H9 (cell line): ENCODE measurements at regions not wholly inside any gene's neighbourhood (a gene's known extent, or its start where the extent isn't known, plus 50 kb on each side); places are given as distances from the start of the nearest gene placed in this dataset.

ENCODE experiments used
- DNase-seq: peaks from one replicate; pipeline ENCODE4 v3.0.0-alpha.2; 2017
- H2AFZ ChIP-seq: one replicate; pipeline ENCODE4 v1.6.1; 2013; ENCODE audit warnings: mild to moderate bottlenecking, low read length, control low read depth, moderate library complexity
- H2AK5ac ChIP-seq: 2 replicates; pipeline ENCODE4 v1.6.1; 2013; ENCODE audit warnings: low read length, control low read depth, mixed read lengths; ENCODE audit not compliant: insufficient read length
- H2BK120ac ChIP-seq: one replicate; pipeline ENCODE4 v1.6.1; 2013; ENCODE audit warnings: low read depth, mild to moderate bottlenecking, low read length, control low read depth, inconsistent platforms; ENCODE audit not compliant: poor library complexity, severe bottlenecking
- H2BK12ac ChIP-seq: 2 replicates; pipeline ENCODE4 v1.6.1; 2013; ENCODE audit warnings: low read length, control low read depth, mixed read lengths, low read depth; ENCODE audit not compliant: insufficient read length
- H2BK15ac ChIP-seq: 2 replicates; pipeline ENCODE4 v1.6.1; 2013; ENCODE audit warnings: low read depth, low read length, control low read depth
- H2BK20ac ChIP-seq: one replicate; pipeline ENCODE4 v1.6.1; 2013; ENCODE audit warnings: low read depth, mild to moderate bottlenecking, low read length, control low read depth, inconsistent platforms; ENCODE audit not compliant: poor library complexity, severe bottlenecking
- H2BK5ac ChIP-seq: 2 replicates; pipeline ENCODE4 v1.6.1; 2013; ENCODE audit warnings: low read length, control low read depth, mixed read lengths; ENCODE audit not compliant: insufficient read length
- H3K14ac ChIP-seq: 2 replicates; pipeline ENCODE4 v1.6.1; 2013; ENCODE audit warnings: low read length, control low read depth; ENCODE audit not compliant: insufficient read depth
- H3K18ac ChIP-seq: 2 replicates; pipeline ENCODE4 v1.6.1; 2013; ENCODE audit warnings: low read depth, mild to moderate bottlenecking, mixed read lengths, low read length, control low read depth; ENCODE audit not compliant: insufficient read length
- H3K23ac ChIP-seq: 2 replicates; pipeline ENCODE4 v1.6.1; 2013; ENCODE audit warnings: low read length, control low read depth, mixed read lengths, low read depth; ENCODE audit not compliant: insufficient read length
- H3K23me2 ChIP-seq: 2 replicates; pipeline ENCODE4 v1.6.1; 2013; ENCODE audit warnings: low read depth, mild to moderate bottlenecking, mixed read lengths, low read length, control low read depth; ENCODE audit not compliant: insufficient read length, poor library complexity, severe bottlenecking
- H3K27ac ChIP-seq: 2 replicates; pipeline ENCODE4 v1.5.1; 2013; ENCODE audit warnings: low read length, control low read depth, mixed read lengths, low read depth; ENCODE audit not compliant: insufficient read length
- H3K27me3 ChIP-seq: 2 replicates; pipeline ENCODE4 v1.6.1; 2013; ENCODE audit warnings: low read length, control low read depth, inconsistent platforms; ENCODE audit not compliant: insufficient read depth
- H3K4ac ChIP-seq: 2 replicates; pipeline ENCODE4 v1.6.1; 2013; ENCODE audit warnings: low read depth, mild to moderate bottlenecking, control low read depth, inconsistent platforms, low read length, moderate library complexity
- H3K4me1 ChIP-seq: 2 replicates; pipeline ENCODE4 v1.6.1; 2013; ENCODE audit warnings: low read length, control low read depth, inconsistent platforms; ENCODE audit not compliant: insufficient read depth
- H3K4me2 ChIP-seq: 2 replicates; pipeline ENCODE4 v1.6.1; 2013; ENCODE audit warnings: low read length, control low read depth, mixed read lengths; ENCODE audit not compliant: insufficient read length, insufficient read depth
- H3K56ac ChIP-seq: 2 replicates; pipeline ENCODE4 v1.6.1; 2013; ENCODE audit warnings: low read depth, mild to moderate bottlenecking, mixed read lengths, low read length, control low read depth; ENCODE audit not compliant: insufficient read length
- H3K79me1 ChIP-seq: 2 replicates; pipeline ENCODE4 v1.6.1; 2013; ENCODE audit warnings: low read depth, mild to moderate bottlenecking, moderate library complexity, low read length, control low read depth, inconsistent platforms; ENCODE audit not compliant: insufficient read depth, poor library complexity, severe bottlenecking
- H3K79me2 ChIP-seq: 2 replicates; pipeline ENCODE4 v1.6.1; 2013; ENCODE audit warnings: low read length, control low read depth, inconsistent platforms; ENCODE audit not compliant: insufficient read depth
- H3K9ac ChIP-seq: 2 replicates; pipeline ENCODE4 v1.6.1; 2013; ENCODE audit warnings: low read length, control low read depth, mixed read lengths; ENCODE audit not compliant: insufficient read length; ENCODE audit errors: extremely low read depth
- H3K9me3 ChIP-seq: one replicate; pipeline ENCODE4 v1.6.1; 2013; ENCODE audit warnings: low read depth, low read length, inconsistent platforms; ENCODE audit not compliant: control insufficient read depth
- H3T11ph ChIP-seq: one replicate; pipeline ENCODE4 v1.6.1; 2013; ENCODE audit warnings: mild to moderate bottlenecking, low read length, control low read depth, inconsistent platforms
- H4K20me1 ChIP-seq: one replicate; pipeline ENCODE4 v1.6.1; 2013; ENCODE audit not compliant: control insufficient read depth, insufficient read length, insufficient read depth
- H4K5ac ChIP-seq: 2 replicates; pipeline ENCODE4 v1.6.1; 2013; ENCODE audit warnings: low read depth, mild to moderate bottlenecking, mixed read lengths, low read length, control low read depth; ENCODE audit not compliant: insufficient read length
- H4K8ac ChIP-seq: replicated peaks from 2 replicates; pipeline ENCODE4 v1.6.1; 2013; ENCODE audit warnings: low read length, control low read depth, mixed read lengths, low read depth; ENCODE audit not compliant: insufficient read length
- H4K91ac ChIP-seq: 2 replicates; pipeline ENCODE4 v1.6.1; 2013; ENCODE audit warnings: low read depth, mild to moderate bottlenecking, moderate library complexity, mixed read lengths, low read length, control low read depth; ENCODE audit not compliant: insufficient read length
- H3K27ac Mint-ChIP-seq, 3 experiments: 2 replicates in 2 of 3; 3 replicates in 1 of 3; pipeline ENCODE4 v1.8.0; 2020 to 2021; ENCODE audit warnings: mixed read lengths in 3 of 3, mild to moderate bottlenecking in 1 of 3, moderate library complexity in 1 of 3
- H3K27me3 Mint-ChIP-seq: 2 replicates; pipeline ENCODE4 v1.8.0; 2021; ENCODE audit warnings: low read depth, mild to moderate bottlenecking, moderate library complexity, mixed read lengths
- H3K36me3 Mint-ChIP-seq, 3 experiments: 2 replicates in 2 of 3; 3 replicates in 1 of 3; pipeline ENCODE4 v1.8.0; 2020 to 2021; ENCODE audit warnings: low read depth in 3 of 3, mixed read lengths in 3 of 3; ENCODE audit not compliant: insufficient read depth in 1 of 3
- H3K4me1 Mint-ChIP-seq, 2 experiments: 2 replicates each; pipeline ENCODE4 v1.8.0; 2020; ENCODE audit warnings: mixed read lengths in 2 of 2
- H3K4me3 Mint-ChIP-seq, 2 experiments: 2 replicates in 1 of 2; 3 replicates in 1 of 2; pipeline ENCODE4 v1.8.0; 2020 to 2021; ENCODE audit warnings: mild to moderate bottlenecking in 2 of 2, mixed read lengths in 2 of 2, moderate library complexity in 1 of 2
- H3K9me3 Mint-ChIP-seq, 2 experiments: 2 replicates in 1 of 2; 3 replicates in 1 of 2; pipeline ENCODE4 v1.8.0; 2020; ENCODE audit warnings: mild to moderate bottlenecking in 2 of 2, mixed read lengths in 2 of 2, moderate library complexity in 1 of 2
- CTCF ChIP-seq: fragments of 200-600 bp; sonication (generic); conservative IDR thresholded peaks from 3 replicates; pipeline ENCODE4 v1.8.0; 2021; ENCODE audit warnings: antibody characterized with exemption, mild to moderate bottlenecking
- WGBS: extraction: QIAGEN DNeasy Blood & Tissue Kit; methylation state at CpG from one replicate; pipeline ENCODE4 v1.1.7; 2013; ENCODE audit warnings: missing lambda C conversion rate, low lambda C conversion rate, mixed read lengths; ENCODE audit not compliant: insufficient read length; ENCODE audit errors: extremely low coverage; 5-methylcytosine and 5-hydroxymethylcytosine counted together

GRCh38 chr1:58013237-58013636, 533.3 kb downstream of the OMA1 start:
- no peak overlapping the region for H3K9ac ChIP-seq
- no CpG with 5 or more reads among the region's 3 CpGs for WGBS
- H3K27me3 Mint-ChIP-seq: no peaks in the 10 kb centered on the region
- TF ChIP-seq CTCF: peak; percentile 30; the same call in 1 of the 3 replicates
- peaks cover 0 to 3% (median 0%) of the 10 kb centered on the region in 3 experiments; a peak in 2 of 7 replicates for H3K36me3 Mint-ChIP-seq
- peak; percentile 36 for DNase-seq
- no peak overlapping the region for H2BK20ac ChIP-seq
- no peak overlapping the region for H3K27ac ChIP-seq
- H3K23ac ChIP-seq: no peak overlapping the region
- no peak overlapping the region for H3K4me3 Mint-ChIP-seq
- H3K4ac ChIP-seq: no peak overlapping the region
- no peaks in the 10 kb centered on the region for H3K9me3 ChIP-seq
- no peak overlapping the region for H3K4me2 ChIP-seq
- 0 out of 2 replicates have a peak, but pooled peaks cover 3% of the 10 kb centered on the region for H3K4me1 ChIP-seq
- no peaks in the 10 kb centered on the region for H3K79me2 ChIP-seq
- no peaks in the 10 kb centered on the region for H4K20me1 ChIP-seq
- H3K79me1 ChIP-seq: no peaks in the 10 kb centered on the region
- H2AK5ac ChIP-seq: no peak overlapping the region
- no peaks in the 10 kb centered on the region for H3K23me2 ChIP-seq
- no peak overlapping the region for H2BK12ac ChIP-seq
- no peak overlapping the region for H2BK15ac ChIP-seq
- H4K5ac ChIP-seq: no peak overlapping the region
- H3K27me3 ChIP-seq: no peaks in the 10 kb centered on the region
- H3K18ac ChIP-seq: no peak overlapping the region
- no peak overlapping the region for H4K91ac ChIP-seq
- no peak overlapping the region for H2BK5ac ChIP-seq
- H3K14ac ChIP-seq: no peak overlapping the region
- no peak overlapping the region for H2BK120ac ChIP-seq
- H2AFZ ChIP-seq: no peak overlapping the region
- no peaks in the 10 kb centered on the region for H3K9me3 Mint-ChIP-seq
- H3T11ph ChIP-seq: no peak overlapping the region
- peaks cover 22 to 34% of the 10 kb centered on the region in 2 experiments for H3K4me1 Mint-ChIP-seq
- H3K56ac ChIP-seq: no peak overlapping the region
- H3K27ac Mint-ChIP-seq: no peak overlapping the region; a peak in 1 of 7 replicates
- H4K8ac ChIP-seq: no peak overlapping the region
